ENCODE measurements at regions not wholly inside any gene's neighbourhood (a gene's known extent, or its start where the extent isn't known, plus 50 kb on each side); places are given as distances from the start of the nearest gene placed in this dataset.

- H3K27ac ChIP-seq (ENCODE audit: insufficient read depth in 1 of 2, low read depth in 1 of 2, low read length in 2 of 2, poor library complexity in 1 of 2, severe bottlenecking in 2 of 2), result no peak overlapping the region
- WGBS (ENCODE audit: insufficient coverage), result 86% methylated on average over 8 of the region's 9 CpGs
- ChIA-PET CTCF (no interaction called here), POLR2A (no interaction called here)
- H3K27me3 ChIP-seq (replicated peaks in 2 of 5; ENCODE audit: control insufficient read depth in 4 of 5, insufficient read depth in 5 of 5, low read length in 4 of 5), result no peaks in the 10 kb centered on the region
- no peak overlapping the region for H3K4me3 ChIP-seq (ENCODE audit: control insufficient read depth in 1 of 7, extremely low read depth in 1 of 7, insufficient read depth in 4 of 7, low read depth in 2 of 7, low read length in 6 of 7)
- no peaks in the 10 kb centered on the region for H3K9me3 ChIP-seq (ENCODE audit: control extremely low read depth in 1 of 5, control insufficient read depth in 4 of 5, insufficient read depth in 2 of 5, low read depth in 1 of 5, low read length in 4 of 5)
- no peak for DNase-seq
- H3K4me1 ChIP-seq (ENCODE audit: control extremely low read depth in 1 of 4, control insufficient read depth in 4 of 4, insufficient read depth in 4 of 4, low read length in 3 of 4), result no peaks in the 10 kb centered on the region
- no peaks in the 10 kb centered on the region for H3K36me3 ChIP-seq (ENCODE audit: control insufficient read depth in 4 of 4, insufficient read depth in 4 of 4, low read length in 3 of 4)
These were observed 259.7 kb upstream of the IRX2 start for GRCh38 chr5:3010953-3011763.

DNA sequence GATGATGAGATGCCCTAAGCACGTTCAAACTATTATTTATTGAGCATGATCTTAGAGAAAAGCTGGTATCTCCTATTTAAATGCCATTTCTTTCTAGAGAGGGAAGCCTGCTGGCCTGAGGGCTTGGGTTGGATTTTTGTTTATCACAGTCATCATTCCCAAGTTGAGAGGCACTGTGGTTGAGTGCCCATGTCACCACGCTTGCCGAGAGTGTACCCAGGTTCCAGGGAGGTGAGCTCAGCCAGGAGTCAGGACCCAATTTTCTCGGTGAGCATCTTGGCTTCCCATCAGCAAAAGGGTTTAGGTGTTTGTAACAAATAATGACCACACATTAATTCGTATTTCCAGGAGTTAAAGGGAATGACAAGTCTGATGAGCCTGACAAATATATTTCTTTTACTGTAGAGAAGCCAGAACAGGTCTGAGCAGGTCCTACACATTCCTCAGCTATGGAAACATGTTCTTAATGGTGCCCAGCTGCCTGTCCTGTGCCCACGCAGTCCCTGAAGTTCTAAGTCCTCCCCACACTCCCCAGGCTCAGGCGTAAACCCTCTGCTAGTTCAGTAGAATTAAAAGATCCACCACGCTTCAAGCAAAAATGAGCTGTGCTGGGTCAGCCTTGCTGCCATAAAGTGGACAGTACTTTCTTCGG, 258.9 kb upstream of the IRX2 start:
- Histone ChIP-seq H3K36me3 (ENCODE audit: control insufficient read depth in 4 of 4, insufficient read depth in 4 of 4, low read length in 3 of 4) (no peaks in the 10 kb centered on the region), H3K4me3 (ENCODE audit: control insufficient read depth in 1 of 7, extremely low read depth in 1 of 7, insufficient read depth in 4 of 7, low read depth in 2 of 7, low read length in 6 of 7) (no peak overlapping the region), H3K27ac (ENCODE audit: insufficient read depth in 1 of 2, low read depth in 1 of 2, low read length in 2 of 2, poor library complexity in 1 of 2, severe bottlenecking in 2 of 2) (no peak overlapping the region), H3K9me3 (ENCODE audit: control extremely low read depth in 1 of 5, control insufficient read depth in 4 of 5, insufficient read depth in 2 of 5, low read depth in 1 of 5, low read length in 4 of 5) (no peaks in the 10 kb centered on the region), H3K4me1 (ENCODE audit: control extremely low read depth in 1 of 4, control insufficient read depth in 4 of 4, insufficient read depth in 4 of 4, low read length in 3 of 4) (no peaks in the 10 kb centered on the region), H3K27me3 (replicated peaks in 2 of 5; ENCODE audit: control insufficient read depth in 4 of 5, insufficient read depth in 5 of 5, low read length in 4 of 5) (no peaks in the 10 kb centered on the region)
- DNase-seq, result no peak
- 69% methylated on average over 5 of the region's 9 CpGs for WGBS (ENCODE audit: insufficient coverage)
- POLR2A ChIA-PET, result no interaction called here
- CTCF ChIA-PET, result no interaction called here

DNA sequence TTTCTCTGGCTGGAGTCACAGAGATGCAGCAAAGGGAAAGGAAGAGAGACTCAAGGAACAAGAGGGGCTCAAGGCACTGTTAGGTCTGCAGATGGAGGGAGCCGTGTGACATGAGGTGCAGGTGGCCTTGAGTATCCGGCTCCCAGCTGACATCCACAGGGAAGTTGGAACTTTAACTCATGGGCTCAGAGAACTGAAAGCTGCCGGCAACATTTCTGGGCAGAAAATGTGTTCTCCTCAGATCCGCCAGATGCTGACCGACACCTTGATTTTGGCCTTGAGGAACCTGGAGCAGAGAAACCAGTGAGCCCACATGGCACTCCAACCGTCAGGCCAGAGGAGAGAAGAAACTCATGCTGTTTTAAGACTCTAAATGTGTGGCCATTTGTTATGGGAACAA, 258.1 kb upstream of the IRX2 start:
- no peak for DNase-seq
- Histone ChIP-seq H3K27me3 (replicated peaks in 2 of 5; ENCODE audit: control insufficient read depth in 4 of 5, insufficient read depth in 5 of 5, low read length in 4 of 5) (no peaks in the 10 kb centered on the region), H3K4me1 (ENCODE audit: control extremely low read depth in 1 of 4, control insufficient read depth in 4 of 4, insufficient read depth in 4 of 4, low read length in 3 of 4) (no peaks in the 10 kb centered on the region), H3K36me3 (ENCODE audit: control insufficient read depth in 4 of 4, insufficient read depth in 4 of 4, low read length in 3 of 4) (no peaks in the 10 kb centered on the region), H3K9me3 (ENCODE audit: control extremely low read depth in 1 of 5, control insufficient read depth in 4 of 5, insufficient read depth in 2 of 5, low read depth in 1 of 5, low read length in 4 of 5) (no peaks in the 10 kb centered on the region), H3K27ac (ENCODE audit: insufficient read depth in 1 of 2, low read depth in 1 of 2, low read length in 2 of 2, poor library complexity in 1 of 2, severe bottlenecking in 2 of 2) (no peak overlapping the region), H3K4me3 (ENCODE audit: control insufficient read depth in 1 of 7, extremely low read depth in 1 of 7, insufficient read depth in 4 of 7, low read depth in 2 of 7, low read length in 6 of 7) (no peak overlapping the region)
- ChIA-PET POLR2A (no interaction called here), CTCF (no interaction called here)
- 74% methylated on average over 5 of the region's 6 CpGs for WGBS (ENCODE audit: insufficient coverage)

- Histone ChIP-seq H3K9me3 (ENCODE audit: control extremely low read depth in 1 of 5, control insufficient read depth in 4 of 5, insufficient read depth in 2 of 5, low read depth in 1 of 5, low read length in 4 of 5) (no peaks in the 10 kb centered on the region), H3K4me1 (ENCODE audit: control extremely low read depth in 1 of 4, control insufficient read depth in 4 of 4, insufficient read depth in 4 of 4, low read length in 3 of 4) (no peaks in the 10 kb centered on the region), H3K36me3 (ENCODE audit: control insufficient read depth in 4 of 4, insufficient read depth in 4 of 4, low read length in 3 of 4) (no peaks in the 10 kb centered on the region), H3K4me3 (ENCODE audit: control insufficient read depth in 1 of 7, extremely low read depth in 1 of 7, insufficient read depth in 4 of 7, low read depth in 2 of 7, low read length in 6 of 7) (no peak overlapping the region), H3K27ac (ENCODE audit: insufficient read depth in 1 of 2, low read depth in 1 of 2, low read length in 2 of 2, poor library complexity in 1 of 2, severe bottlenecking in 2 of 2) (no peak overlapping the region), H3K27me3 (replicated peaks in 2 of 5; ENCODE audit: control insufficient read depth in 4 of 5, insufficient read depth in 5 of 5, low read length in 4 of 5) (no peaks in the 10 kb centered on the region)
- ChIA-PET POLR2A (no interaction called here), CTCF (no interaction called here)
- 100% methylated on average over 1 of the region's 3 CpGs for WGBS (ENCODE audit: insufficient coverage)
- no peak for DNase-seq
These were observed 256.1 kb upstream of the IRX2 start for GRCh38 chr5:3007577-3007976.

GRCh38 chr5:3006961-3007551, 255.6 kb upstream of the IRX2 start:
- Histone ChIP-seq H3K36me3 (ENCODE audit: control insufficient read depth in 4 of 4, insufficient read depth in 4 of 4, low read length in 3 of 4) (no peaks in the 10 kb centered on the region), H3K27me3 (replicated peaks in 2 of 5; ENCODE audit: control insufficient read depth in 4 of 5, insufficient read depth in 5 of 5, low read length in 4 of 5) (no peaks in the 10 kb centered on the region), H3K27ac (ENCODE audit: insufficient read depth in 1 of 2, low read depth in 1 of 2, low read length in 2 of 2, poor library complexity in 1 of 2, severe bottlenecking in 2 of 2) (no peak overlapping the region), H3K4me3 (ENCODE audit: control insufficient read depth in 1 of 7, extremely low read depth in 1 of 7, insufficient read depth in 4 of 7, low read depth in 2 of 7, low read length in 6 of 7) (no peak overlapping the region), H3K4me1 (ENCODE audit: control extremely low read depth in 1 of 4, control insufficient read depth in 4 of 4, insufficient read depth in 4 of 4, low read length in 3 of 4) (no peaks in the 10 kb centered on the region), H3K9me3 (ENCODE audit: control extremely low read depth in 1 of 5, control insufficient read depth in 4 of 5, insufficient read depth in 2 of 5, low read depth in 1 of 5, low read length in 4 of 5) (no peaks in the 10 kb centered on the region)
- ChIA-PET CTCF (no interaction called here), POLR2A (no interaction called here)
- no peak for DNase-seq
- 87% methylated on average over 10 of the region's 11 CpGs for WGBS (ENCODE audit: insufficient coverage)

DNA sequence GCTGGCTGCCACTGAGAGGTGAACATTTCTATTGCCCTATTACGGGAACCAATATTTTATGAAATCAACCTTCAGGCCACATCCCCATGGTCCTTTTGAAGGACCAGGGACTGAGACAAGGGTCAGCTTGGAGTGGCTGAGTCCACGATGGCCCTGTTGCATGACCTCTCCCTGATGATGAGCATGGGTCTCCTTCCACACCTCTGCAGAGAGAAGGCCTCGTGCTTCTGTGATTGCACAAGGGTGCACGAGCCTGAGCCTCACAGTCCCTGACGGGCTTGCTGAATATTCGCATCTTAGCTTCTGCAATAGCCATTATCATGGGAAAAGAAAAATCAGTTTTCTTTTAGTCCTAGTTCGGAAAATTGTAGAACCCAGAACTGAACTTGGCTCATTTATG, 255.0 kb upstream of the IRX2 start:
- CTCF ChIA-PET, result no interaction called here
- Histone ChIP-seq H3K36me3 (ENCODE audit: control insufficient read depth in 4 of 4, insufficient read depth in 4 of 4, low read length in 3 of 4) (no peaks in the 10 kb centered on the region), H3K27ac (ENCODE audit: insufficient read depth in 1 of 2, low read depth in 1 of 2, low read length in 2 of 2, poor library complexity in 1 of 2, severe bottlenecking in 2 of 2) (no peak overlapping the region), H3K4me1 (ENCODE audit: control extremely low read depth in 1 of 4, control insufficient read depth in 4 of 4, insufficient read depth in 4 of 4, low read length in 3 of 4) (no peaks in the 10 kb centered on the region), H3K27me3 (replicated peaks in 2 of 5; ENCODE audit: control insufficient read depth in 4 of 5, insufficient read depth in 5 of 5, low read length in 4 of 5) (no peaks in the 10 kb centered on the region), H3K4me3 (ENCODE audit: control insufficient read depth in 1 of 7, extremely low read depth in 1 of 7, insufficient read depth in 4 of 7, low read depth in 2 of 7, low read length in 6 of 7) (no peak overlapping the region), H3K9me3 (ENCODE audit: control extremely low read depth in 1 of 5, control insufficient read depth in 4 of 5, insufficient read depth in 2 of 5, low read depth in 1 of 5, low read length in 4 of 5) (no peaks in the 10 kb centered on the region)
- WGBS (ENCODE audit: insufficient coverage), result 95% methylated on average over 7 of the region's 7 CpGs
- no peak for DNase-seq
- POLR2A ChIA-PET, result no interaction called here

GRCh38 chr5:3004361-3005080, 253.0 kb upstream of the IRX2 start:
- no peaks in the 10 kb centered on the region for H3K9me3 ChIP-seq (ENCODE audit: control extremely low read depth in 1 of 5, control insufficient read depth in 4 of 5, insufficient read depth in 2 of 5, low read depth in 1 of 5, low read length in 4 of 5)
- whole genome bisulfite sequencing (ENCODE audit: insufficient coverage), result 95% methylated on average over 6 of the region's 9 CpGs
- ChIA-PET CTCF (no interaction called here), POLR2A (no interaction called here)
- no peaks in the 10 kb centered on the region for H3K36me3 ChIP-seq (ENCODE audit: control insufficient read depth in 4 of 4, insufficient read depth in 4 of 4, low read length in 3 of 4)
- H3K4me3 ChIP-seq (ENCODE audit: control insufficient read depth in 1 of 7, extremely low read depth in 1 of 7, insufficient read depth in 4 of 7, low read depth in 2 of 7, low read length in 6 of 7), result no peak overlapping the region
- no peak for DNase-seq
- no peak overlapping the region for H3K27ac ChIP-seq (ENCODE audit: insufficient read depth in 1 of 2, low read depth in 1 of 2, low read length in 2 of 2, poor library complexity in 1 of 2, severe bottlenecking in 2 of 2)
- H3K4me1 ChIP-seq (ENCODE audit: control extremely low read depth in 1 of 4, control insufficient read depth in 4 of 4, insufficient read depth in 4 of 4, low read length in 3 of 4), result no peaks in the 10 kb centered on the region
- no peaks in the 10 kb centered on the region for H3K27me3 ChIP-seq (replicated peaks in 2 of 5; ENCODE audit: control insufficient read depth in 4 of 5, insufficient read depth in 5 of 5, low read length in 4 of 5)
